Right kidney (tissue), 1 donor: ENCODE measurements at regions not wholly inside any gene's neighbourhood (a gene's known extent, or its start where the extent isn't known, plus 50 kb on each side); places are given as distances from the start of the nearest gene placed in this dataset.

Experiments used
- DNase-seq: peaks from one replicate; pipeline ENCODE4 v3.0.0-alpha.2; 2016

DNA sequence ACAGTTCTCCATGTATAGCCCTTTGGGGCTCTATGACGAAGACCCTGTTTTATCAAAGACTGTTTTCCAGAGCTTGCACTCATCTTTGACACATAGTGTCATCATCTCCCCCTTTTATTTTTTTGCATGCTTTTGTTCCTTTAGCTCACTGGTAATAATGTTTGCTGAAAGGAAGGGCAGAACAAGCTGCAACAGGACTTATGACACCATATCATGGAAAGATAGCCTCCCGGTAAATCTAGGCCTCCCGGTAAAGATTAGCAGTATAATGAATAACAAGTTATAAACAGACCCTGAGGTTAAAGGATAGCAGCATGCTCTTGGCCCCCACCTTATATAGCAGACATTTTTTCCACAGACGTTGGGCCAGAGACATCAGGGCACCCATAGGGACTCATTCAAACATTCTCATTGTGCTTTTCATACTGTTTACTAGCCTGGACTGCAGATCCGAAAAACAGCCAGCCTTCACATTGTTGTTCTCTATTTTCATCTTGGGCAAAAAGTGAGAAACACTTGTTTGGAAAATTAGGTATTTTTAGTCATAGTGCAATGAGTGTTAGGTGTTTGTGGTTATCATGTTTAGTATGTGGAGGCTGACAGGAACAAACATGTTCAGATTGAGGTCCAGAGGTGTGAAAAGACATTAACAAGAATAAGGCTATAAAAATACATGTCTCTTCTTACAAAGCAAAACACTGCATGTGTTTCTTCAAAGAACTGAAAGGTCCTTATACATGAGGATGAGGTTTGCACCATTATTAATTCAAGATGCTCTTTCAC lies 136.9 kb upstream of the SPRY2 start:
- DNase-seq: no peak

DNA sequence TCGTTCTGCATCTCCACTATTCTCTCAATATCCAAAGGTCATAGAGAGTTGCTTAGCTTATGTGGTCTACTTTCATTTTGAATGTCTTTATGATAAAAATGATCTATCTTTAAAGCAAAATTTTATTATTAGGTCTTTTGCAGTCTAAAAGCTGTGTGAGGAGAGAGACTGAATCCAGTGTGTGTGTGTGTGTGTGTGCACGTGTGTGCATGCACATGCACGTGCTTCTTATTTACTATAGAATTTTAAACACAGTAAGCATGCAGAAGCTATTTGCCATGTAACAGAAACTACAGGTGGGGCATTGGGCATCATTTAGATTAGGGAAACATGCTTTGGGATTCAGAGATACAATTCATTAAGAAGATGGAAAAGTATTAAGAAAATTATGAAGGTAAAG lies 136.0 kb upstream of the SPRY2 start:
- DNase-seq: no peak

GRCh38 chr13:80475718-80476117 lies 134.8 kb upstream of the SPRY2 start:
- DNase-seq: no peak

DNA sequence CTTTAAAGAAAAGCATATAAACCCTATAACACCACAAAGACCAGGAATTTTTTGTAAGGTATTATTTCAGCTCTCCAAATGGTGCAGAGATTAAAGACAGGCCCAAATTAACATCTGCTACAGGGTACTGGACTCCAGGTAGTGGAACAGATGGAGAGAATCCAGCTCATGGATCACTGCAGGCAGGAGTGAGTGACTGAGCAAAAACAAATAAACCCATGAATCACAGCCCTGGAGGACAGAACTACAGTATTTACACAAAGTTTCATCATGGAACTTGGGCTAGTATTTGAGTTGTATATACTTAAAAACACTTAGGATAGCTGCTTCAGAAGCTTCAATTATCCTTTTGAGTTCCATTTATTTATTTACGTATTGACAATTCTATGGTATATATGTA lies 132.8 kb upstream of the SPRY2 start:
- no peak for DNase-seq

DNA sequence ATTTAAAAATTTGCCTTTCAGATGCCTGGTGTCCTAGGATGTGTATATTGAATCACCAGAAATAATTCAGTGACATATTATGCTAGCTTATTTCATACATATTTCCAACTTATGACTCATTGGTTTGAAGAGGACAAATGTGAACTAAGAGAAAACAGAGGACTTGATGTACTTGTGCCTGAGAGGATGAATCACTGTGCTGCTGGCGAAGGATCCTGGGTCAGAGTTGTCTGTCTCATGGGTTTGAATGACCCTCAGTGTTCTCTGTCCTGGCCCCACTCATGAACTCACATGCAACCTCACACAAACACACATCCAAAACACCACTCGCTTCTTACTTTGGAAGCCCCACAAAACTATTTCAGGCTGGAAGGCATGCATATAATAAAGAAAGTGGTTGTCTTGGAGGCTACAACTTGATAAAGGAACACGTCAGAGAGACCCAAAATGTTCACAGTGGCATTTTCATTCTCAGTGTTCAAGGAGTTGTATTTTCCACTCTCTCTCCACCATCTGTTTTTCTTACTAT lies 129.0 kb upstream of the SPRY2 start:
- no peak for DNase-seq

- DNase-seq: no peak
Observed at GRCh38 chr13:80469105-80469852, 128.4 kb upstream of the SPRY2 start.

GRCh38 chr13:80465321-80465720 lies 124.4 kb upstream of the SPRY2 start:
- DNase-seq: no peak

- DNase-seq: no peak
Observed at GRCh38 chr13:80463673-80464352, 122.9 kb upstream of the SPRY2 start.

DNA sequence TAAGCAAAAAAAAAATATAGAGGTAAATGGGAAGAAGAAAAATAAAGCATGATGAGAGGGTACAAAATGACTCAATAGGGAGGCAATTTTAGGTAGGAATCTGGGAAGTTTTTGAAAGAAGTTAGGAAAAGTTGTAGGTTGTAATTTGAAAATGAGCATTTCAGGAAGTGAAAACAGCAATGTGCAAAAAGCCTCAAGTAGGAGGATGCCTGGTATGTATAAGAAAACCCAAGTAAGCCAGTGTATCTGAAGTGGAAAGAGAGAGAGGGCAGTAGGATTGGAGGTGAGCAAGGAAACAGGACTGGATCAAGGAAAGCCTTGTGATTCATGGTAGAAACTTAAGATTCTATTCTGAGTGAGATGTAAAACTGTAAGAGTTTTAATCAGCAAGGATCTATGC lies 121.6 kb upstream of the SPRY2 start:
- DNase-seq: no peak

DNA sequence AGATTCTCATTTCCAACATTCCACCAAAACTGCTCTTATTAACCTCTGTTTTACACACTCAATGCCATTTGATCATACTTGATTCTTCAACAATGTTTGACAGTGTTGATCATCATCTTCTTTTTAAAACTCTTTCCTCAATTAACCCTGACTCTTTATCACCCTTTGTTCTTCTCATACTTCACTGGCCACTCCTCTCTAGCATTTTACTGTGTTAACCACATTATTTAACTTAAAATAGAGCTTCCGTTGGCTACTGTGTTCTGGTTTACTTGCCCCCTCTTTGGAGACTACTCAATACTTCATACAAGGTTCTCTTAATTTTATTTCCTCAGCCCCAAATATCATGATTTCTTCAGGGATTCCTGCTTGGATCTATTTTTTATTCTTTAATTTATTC lies 121.1 kb upstream of the SPRY2 start:
- no peak for DNase-seq

DNA sequence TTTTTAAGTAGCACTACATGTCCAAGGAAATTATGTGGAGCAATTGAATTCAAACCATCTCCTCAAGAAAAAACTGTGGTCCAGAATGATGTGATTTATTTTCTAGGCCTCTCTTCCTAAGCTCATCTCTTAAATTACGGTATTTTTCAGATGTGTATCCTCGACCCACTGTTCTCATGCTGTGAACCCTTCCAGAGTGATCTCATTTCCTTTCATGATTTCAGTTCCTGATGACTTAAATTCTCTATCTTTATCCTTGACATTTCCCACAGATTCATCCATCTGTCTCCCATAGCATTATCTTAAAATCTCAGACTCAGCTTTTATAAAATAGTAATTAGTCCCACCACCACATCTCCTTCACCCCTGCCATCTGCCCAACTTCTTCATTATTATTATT lies 117.6 kb upstream of the SPRY2 start:
- no peak for DNase-seq

- no peak for DNase-seq
Observed at GRCh38 chr13:80454245-80454644, 113.3 kb upstream of the SPRY2 start.

DNA sequence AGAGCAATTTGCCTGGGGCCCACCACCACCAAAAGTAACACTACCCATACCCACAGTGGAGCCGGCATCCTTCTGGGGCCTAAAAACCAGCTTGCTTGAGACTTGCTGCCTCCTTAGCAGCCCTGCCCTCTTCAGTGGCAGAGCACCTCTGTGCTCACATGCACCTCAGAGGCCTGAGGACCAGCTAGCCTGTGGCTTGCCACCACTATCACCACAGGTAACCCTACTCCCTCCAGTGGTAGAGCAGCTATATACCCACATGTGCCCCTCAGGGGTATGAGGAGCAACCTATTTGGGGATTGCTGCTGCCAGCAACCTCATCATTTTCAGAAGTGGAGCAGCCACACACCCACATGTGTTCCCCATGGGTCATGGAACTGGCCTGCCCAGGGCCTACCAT lies 111.4 kb upstream of the SPRY2 start:
- no peak for DNase-seq

- DNase-seq: no peak
Observed at GRCh38 chr13:80451641-80452040, 110.7 kb upstream of the SPRY2 start.

DNA sequence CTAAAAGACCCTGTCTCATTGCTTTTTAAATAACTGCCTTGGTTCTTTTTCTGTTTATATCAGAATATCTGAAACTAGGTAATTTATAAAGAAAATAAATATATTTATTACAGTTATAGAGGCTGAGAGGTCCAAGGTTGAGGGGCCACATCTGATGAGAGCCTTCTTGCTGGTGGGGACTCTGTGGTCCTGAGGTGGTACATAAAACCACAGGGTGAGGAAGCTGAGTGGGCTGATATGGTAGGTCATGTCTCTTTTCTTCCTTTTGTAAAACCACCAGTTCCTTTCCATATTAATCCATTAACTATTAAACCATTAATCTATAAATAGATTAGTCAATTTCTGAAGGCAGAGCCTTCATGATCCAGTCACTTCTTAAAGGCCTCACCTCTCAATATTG lies 109.5 kb upstream of the SPRY2 start:
- DNase-seq: no peak

- DNase-seq: no peak
Observed at GRCh38 chr13:80448725-80449124, 107.8 kb upstream of the SPRY2 start.

DNA sequence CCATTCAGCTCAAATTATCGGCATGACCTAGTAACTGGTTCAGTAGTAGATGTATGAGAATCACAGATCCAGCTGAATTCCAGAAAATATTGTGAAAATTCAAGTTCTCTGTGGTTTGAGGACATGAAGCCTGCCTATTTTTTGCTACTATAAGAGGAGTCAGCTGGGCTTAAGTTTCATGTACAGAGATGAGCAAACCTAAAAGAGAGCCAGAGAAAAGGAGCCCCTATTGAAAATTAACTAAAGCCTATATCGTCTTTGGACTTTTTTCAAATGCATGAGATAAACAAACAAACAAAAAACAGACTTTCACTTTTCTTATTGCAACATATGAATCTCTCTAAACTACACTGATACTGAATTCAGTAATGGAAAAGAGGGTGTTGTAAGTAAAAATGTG lies 106.8 kb upstream of the SPRY2 start:
- no peak for DNase-seq

DNA sequence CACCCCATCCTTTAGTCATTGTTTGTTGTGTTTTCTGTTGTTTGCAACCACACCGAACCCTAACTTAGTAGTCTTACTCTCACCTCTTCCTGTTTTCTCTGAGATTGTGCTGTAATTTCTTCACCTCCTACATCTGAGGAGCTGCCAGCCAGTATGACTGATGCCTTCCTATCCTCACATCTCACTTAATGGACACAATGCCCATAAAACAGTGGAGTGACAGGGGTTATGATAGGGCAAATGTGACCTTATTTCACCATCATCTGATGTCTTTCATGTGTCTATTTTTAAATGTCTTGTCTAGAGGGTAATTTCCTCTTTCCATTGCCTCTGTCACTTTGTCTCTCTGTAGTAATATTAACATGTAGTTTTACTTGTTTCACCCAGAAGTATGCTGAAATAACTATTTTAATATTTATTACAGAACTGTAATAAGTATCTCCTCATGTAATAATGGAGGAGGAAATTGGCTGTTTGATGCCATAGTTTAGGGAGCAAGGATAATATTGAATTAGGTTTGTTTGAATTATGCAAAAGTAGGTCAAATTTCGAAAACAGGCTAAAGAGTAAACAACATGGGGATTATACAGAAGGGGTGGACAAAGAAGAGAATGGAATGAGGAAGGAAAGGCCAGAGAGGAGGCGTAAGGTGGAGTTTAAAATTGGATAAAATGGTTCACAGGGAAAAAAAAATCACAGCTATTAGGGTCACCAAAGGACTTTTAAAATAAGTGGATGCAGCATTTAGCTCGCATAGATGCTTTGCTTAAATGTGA lies 103.5 kb upstream of the SPRY2 start:
- DNase-seq: no peak

- no peak for DNase-seq
Observed at GRCh38 chr13:80442609-80443008, 101.7 kb upstream of the SPRY2 start.

DNA sequence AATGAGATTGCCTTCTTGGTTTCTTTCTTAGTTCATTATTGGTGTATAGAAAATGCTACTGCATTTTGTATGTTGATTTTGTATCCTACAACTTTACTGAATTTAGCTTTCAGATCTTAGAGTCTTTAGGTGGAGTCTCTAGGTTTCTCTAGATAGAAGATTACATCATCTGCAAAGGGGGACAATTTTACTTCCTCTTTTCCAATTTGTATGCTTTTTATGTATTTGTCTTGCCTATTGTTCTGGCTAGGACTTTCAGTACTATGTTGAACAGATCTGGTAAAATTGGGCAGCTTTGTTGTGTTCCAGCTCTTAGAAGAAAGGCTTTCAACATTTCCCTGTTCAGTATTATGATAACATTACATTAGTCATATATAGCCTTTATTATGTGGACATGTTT lies 101.0 kb upstream of the SPRY2 start:
- no peak for DNase-seq

DNA sequence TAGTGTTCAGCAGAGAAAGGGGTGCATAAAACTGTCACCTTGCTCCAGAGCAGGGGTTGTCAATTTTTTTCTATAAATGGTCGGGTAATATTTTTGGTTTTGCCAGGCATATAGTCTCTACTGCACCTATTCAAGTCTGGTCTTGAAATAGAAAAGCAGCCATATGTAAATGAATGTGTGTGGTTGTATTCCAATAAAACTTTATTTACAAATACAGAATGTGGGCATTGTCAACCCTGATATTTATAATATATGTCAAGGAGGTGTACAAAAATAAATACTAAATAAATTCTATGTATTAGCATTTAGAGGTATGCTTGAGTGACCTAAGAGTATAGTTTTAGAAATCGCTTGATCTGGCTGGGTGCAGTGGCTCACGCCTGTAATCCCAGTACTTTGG lies 97.6 kb upstream of the SPRY2 start:
- DNase-seq: no peak

- peak; percentile 10 for DNase-seq
Observed at GRCh38 chr13:80437231-80437630, 96.3 kb upstream of the SPRY2 start.
